Liver (tissue), 8 donors: ENCODE measurements at regions not wholly inside any gene's neighbourhood (a gene's known extent, or its start where the extent isn't known, plus 50 kb on each side); places are given as distances from the start of the nearest gene placed in this dataset.

ENCODE experiments used
- DNase-seq: peaks from one replicate; pipeline ENCODE4 v3.0.0-alpha.2; 2017; ENCODE audit warnings: low spot score
- H3K27ac ChIP-seq, 2 donors: one replicate each; pipeline ENCODE4 v1.7.0; 2013; ENCODE audit warnings: inconsistent platforms in 2 of 2, low read length in 2 of 2, control low read depth in 1 of 2, low read depth in 1 of 2, mild to moderate bottlenecking in 1 of 2
- H3K27me3 ChIP-seq, 4 donors: one replicate each; pipeline versions ENCODE4 v1.6.1 to v1.7.0; 2013; ENCODE audit warnings: low read length in 3 of 4, inconsistent platforms in 1 of 4, mild to moderate bottlenecking in 1 of 4, moderate library complexity in 1 of 4; ENCODE audit not compliant: control insufficient read depth in 4 of 4, insufficient read depth in 4 of 4
- H3K36me3 ChIP-seq, 4 donors: one replicate each; pipeline versions ENCODE4 v1.6.1 to v1.7.0; 2013; ENCODE audit warnings: low read length in 3 of 4, mild to moderate bottlenecking in 3 of 4, low read depth in 1 of 4, moderate library complexity in 1 of 4; ENCODE audit not compliant: control insufficient read depth in 4 of 4, insufficient read depth in 3 of 4
- H3K4me1 ChIP-seq, 4 donors: one replicate each; pipeline versions ENCODE4 v1.6.1 to v1.7.0; 2013; ENCODE audit warnings: low read length in 3 of 4, mild to moderate bottlenecking in 3 of 4, moderate library complexity in 1 of 4; ENCODE audit not compliant: control insufficient read depth in 4 of 4, insufficient read depth in 4 of 4
- H3K4me3 ChIP-seq, 3 donors: one replicate each; pipeline versions ENCODE4 v1.6.1 to v1.7.0; 2013; ENCODE audit warnings: low read length in 3 of 3, control low read depth in 1 of 3, low read depth in 1 of 3, mild to moderate bottlenecking in 1 of 3
- H3K9ac ChIP-seq, 2 donors: one replicate each; pipeline ENCODE4 v1.7.0; 2013; ENCODE audit warnings: low read length in 2 of 2, mild to moderate bottlenecking in 2 of 2, moderate library complexity in 2 of 2, control low read depth in 1 of 2, low read depth in 1 of 2
- H3K9me3 ChIP-seq, 4 donors: one replicate each; pipeline versions ENCODE4 v1.6.1 to v1.7.0; 2013; ENCODE audit warnings: low read length in 3 of 4; ENCODE audit not compliant: control insufficient read depth in 4 of 4
- ATF3 ChIP-seq: IDR thresholded peaks from 2 replicates; pipeline ENCODE4 v1.6.1; 2016; ENCODE audit warnings: antibody characterized with exemption
- CTCF ChIP-seq: fragments of 150-350 bp; IDR thresholded peaks from 2 replicates; pipeline ENCODE4 v1.5.1; 2017; ENCODE audit warnings: improper control_type of control experiment, low read depth, low read length; ENCODE audit not compliant: missing input control
- EGR1 ChIP-seq, 2 donors: IDR thresholded peaks; 2 replicates each; pipeline ENCODE4 v1.6.1; 2016 to 2018; ENCODE audit warnings: antibody characterized with exemption in 2 of 2, low read depth in 2 of 2
- FOXA1 ChIP-seq: IDR thresholded peaks from 2 replicates; pipeline ENCODE4 v1.6.1; 2016; ENCODE audit warnings: antibody characterized with exemption
- FOXA2 ChIP-seq: IDR thresholded peaks from 2 replicates; pipeline ENCODE4 v1.6.1; 2016; ENCODE audit warnings: antibody characterized with exemption
- GABPA ChIP-seq, 2 donors: IDR thresholded peaks in 1 of 2; conservative IDR thresholded peaks in 1 of 2; 2 replicates each; pipeline ENCODE4 v1.6.1; 2016; ENCODE audit warnings: antibody characterized with exemption in 2 of 2, mild to moderate bottlenecking in 1 of 2, moderate library complexity in 1 of 2
- HNF4A ChIP-seq, 2 donors: conservative IDR thresholded peaks; 2 replicates each; pipeline ENCODE4 v1.6.1; 2016; ENCODE audit warnings: antibody characterized with exemption in 2 of 2, mild to moderate bottlenecking in 2 of 2
- HNF4G ChIP-seq: IDR thresholded peaks from 2 replicates; pipeline ENCODE4 v1.6.1; 2016; ENCODE audit warnings: antibody characterized with exemption
- JUND ChIP-seq, 2 donors: IDR thresholded peaks; 2 replicates each; pipeline ENCODE4 v1.6.1; 2016; ENCODE audit warnings: antibody characterized with exemption in 2 of 2
- MAX ChIP-seq: IDR thresholded peaks from 2 replicates; pipeline ENCODE4 v1.6.1; 2016; ENCODE audit warnings: antibody characterized with exemption
- NR2F2 ChIP-seq: IDR thresholded peaks from 2 replicates; pipeline ENCODE4 v1.6.1; 2016; ENCODE audit warnings: antibody characterized with exemption
- RAD21 ChIP-seq, 2 donors: IDR thresholded peaks; 2 replicates each; pipeline ENCODE4 v1.6.1; 2016; ENCODE audit warnings: antibody characterized with exemption in 2 of 2, mild to moderate bottlenecking in 2 of 2
- REST ChIP-seq: IDR thresholded peaks from 2 replicates; pipeline ENCODE4 v1.6.1; 2016; ENCODE audit warnings: antibody characterized with exemption, mild to moderate bottlenecking
- RXRA ChIP-seq, 2 donors: IDR thresholded peaks; 2 replicates each; pipeline ENCODE4 v1.6.1; 2017 to 2018; ENCODE audit warnings: antibody characterized with exemption in 2 of 2, mild to moderate bottlenecking in 1 of 2
- SP1 ChIP-seq: IDR thresholded peaks from 2 replicates; pipeline ENCODE4 v1.6.1; 2018; ENCODE audit warnings: antibody characterized with exemption, mild to moderate bottlenecking
- TAF1 ChIP-seq: conservative IDR thresholded peaks from 2 replicates; pipeline ENCODE4 v1.6.1; 2016; ENCODE audit warnings: antibody characterized with exemption, mild to moderate bottlenecking
- YY1 ChIP-seq: IDR thresholded peaks from 2 replicates; pipeline ENCODE4 v1.6.1; 2016; ENCODE audit warnings: antibody characterized with exemption, mild to moderate bottlenecking
- ZBTB33 ChIP-seq: IDR thresholded peaks from 2 replicates; pipeline ENCODE4 v1.6.1; 2016; ENCODE audit warnings: antibody characterized with exemption
- WGBS: extraction: QIAGEN DNeasy Blood & Tissue Kit; methylation state at CpG from one replicate; pipeline ENCODE4 v1.1.7; 2013; 5-methylcytosine and 5-hydroxymethylcytosine counted together
- donor health status: healthy.
- donor health status: healthy.
- donor health status: healthy.
- donor health status: healthy.
- donor health status: healthy.

- Histone ChIP-seq H3K9ac (no peak overlapping the region), H3K36me3 (no peaks in the 10 kb centered on the region), H3K27me3 (no peaks in the 10 kb centered on the region), H3K27ac (no peak overlapping the region), H3K4me3 (no peak overlapping the region), H3K9me3 (no peaks in the 10 kb centered on the region), H3K4me1 (peaks cover 0 to 6% (median 0%) of the 10 kb centered on the region in 4 donors)
- TF ChIP-seq TAF1: no peak
- no peak for TF ChIP-seq ZBTB33
- no peak for TF ChIP-seq FOXA1
- no peak for TF ChIP-seq GABPA (IDR thresholded peaks at IDR 0.05 in 1 of 2, conservative IDR thresholded peaks at IDR 0.05 in 1 of 2)
- TF ChIP-seq NR2F2: no peak
- no peak for TF ChIP-seq YY1
- TF ChIP-seq HNF4A (conservative IDR thresholded peaks at IDR 0.05): no peak
- no peak for TF ChIP-seq REST
- no peak for TF ChIP-seq SP1
- TF ChIP-seq RXRA (IDR thresholded peaks at IDR 0.05): no peak
- no peak for TF ChIP-seq MAX
- no peak for TF ChIP-seq EGR1 (IDR thresholded peaks at IDR 0.05; ENCODE audit: low read depth in 2 of 2)
- TF ChIP-seq ATF3: no peak
- TF ChIP-seq JUND (IDR thresholded peaks at IDR 0.05): no peak
- TF ChIP-seq FOXA2: no peak
- no peak for TF ChIP-seq CTCF
- TF ChIP-seq RAD21 (IDR thresholded peaks at IDR 0.05): no peak
- TF ChIP-seq HNF4G: no peak
- no peak for DNase-seq
- WGBS: 96% methylated on average over 1 of the region's 1 CpG
Observed at GRCh38 chr2:180150606-180151005, 143.5 kb upstream of the CWC22 start.
